ENCODE measurements at regions not wholly inside any gene's neighbourhood (a gene's known extent, or its start where the extent isn't known, plus 50 kb on each side); places are given as distances from the start of the nearest gene placed in this dataset.

- no TSS peak for BruUV-seq (replicated peaks)
- H3K9me3 ChIP-seq (ENCODE audit: control insufficient read depth in 1 of 2, insufficient read depth in 1 of 2, low read depth in 1 of 2, low read length in 2 of 2) = no peaks in the 10 kb centered on the region
- no peaks in the 10 kb centered on the region for H3K79me2 ChIP-seq (ENCODE audit: insufficient read depth, low read length)
- POLR2A ChIA-PET = no interaction called here
- H3K27me3 ChIP-seq (ENCODE audit: insufficient read depth, low read length) = no peaks in the 10 kb centered on the region
- H3K4me2 ChIP-seq (ENCODE audit: low read length) = peak overlapping the region; percentile 48; the same call in 1 of the 2 replicates
- H2AFZ ChIP-seq (ENCODE audit: low read depth, low read length, poor library complexity, severe bottlenecking) = no peak overlapping the region
- H3K27ac ChIP-seq (ENCODE audit: low read depth, low read length) = no peak overlapping the region
- peaks cover 0 to 36% of the 10 kb centered on the region in 2 experiments; a peak in 2 of 4 replicates for H3K4me1 ChIP-seq (ENCODE audit: control insufficient read depth in 1 of 2, insufficient read depth in 2 of 2, low read length in 2 of 2)
- CTCF ChIA-PET = no interaction called here
- RAD21 ChIA-PET (ENCODE audit: low non-redundant PET in 1 of 2, low total read pairs in 2 of 2, uncharacterized antibody in 2 of 2, unreplicated experiment in 2 of 2) = no interaction called here
- TF ChIP-seq ATF3 (IDR thresholded peaks at IDR 0.05) = no peak
- TF ChIP-seq EGR1 (IDR thresholded peaks at IDR 0.05; ENCODE audit: low read depth) = no peak
- TF ChIP-seq SP1 (IDR thresholded peaks at IDR 0.05; ENCODE audit: low read depth) = no peak
- TF ChIP-seq, protein P1, sequence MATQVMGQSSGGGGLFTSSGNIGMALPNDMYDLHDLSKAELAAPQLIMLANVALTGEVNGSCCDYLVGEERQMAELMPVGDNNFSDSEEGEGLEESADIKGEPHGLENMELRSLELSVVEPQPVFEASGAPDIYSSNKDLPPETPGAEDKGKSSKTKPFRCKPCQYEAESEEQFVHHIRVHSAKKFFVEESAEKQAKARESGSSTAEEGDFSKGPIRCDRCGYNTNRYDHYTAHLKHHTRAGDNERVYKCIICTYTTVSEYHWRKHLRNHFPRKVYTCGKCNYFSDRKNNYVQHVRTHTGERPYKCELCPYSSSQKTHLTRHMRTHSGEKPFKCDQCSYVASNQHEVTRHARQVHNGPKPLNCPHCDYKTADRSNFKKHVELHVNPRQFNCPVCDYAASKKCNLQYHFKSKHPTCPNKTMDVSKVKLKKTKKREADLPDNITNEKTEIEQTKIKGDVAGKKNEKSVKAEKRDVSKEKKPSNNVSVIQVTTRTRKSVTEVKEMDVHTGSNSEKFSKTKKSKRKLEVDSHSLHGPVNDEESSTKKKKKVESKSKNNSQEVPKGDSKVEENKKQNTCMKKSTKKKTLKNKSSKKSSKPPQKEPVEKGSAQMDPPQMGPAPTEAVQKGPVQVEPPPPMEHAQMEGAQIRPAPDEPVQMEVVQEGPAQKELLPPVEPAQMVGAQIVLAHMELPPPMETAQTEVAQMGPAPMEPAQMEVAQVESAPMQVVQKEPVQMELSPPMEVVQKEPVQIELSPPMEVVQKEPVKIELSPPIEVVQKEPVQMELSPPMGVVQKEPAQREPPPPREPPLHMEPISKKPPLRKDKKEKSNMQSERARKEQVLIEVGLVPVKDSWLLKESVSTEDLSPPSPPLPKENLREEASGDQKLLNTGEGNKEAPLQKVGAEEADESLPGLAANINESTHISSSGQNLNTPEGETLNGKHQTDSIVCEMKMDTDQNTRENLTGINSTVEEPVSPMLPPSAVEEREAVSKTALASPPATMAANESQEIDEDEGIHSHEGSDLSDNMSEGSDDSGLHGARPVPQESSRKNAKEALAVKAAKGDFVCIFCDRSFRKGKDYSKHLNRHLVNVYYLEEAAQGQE (IDR thresholded peaks at IDR 0.05; ENCODE audit: low read depth) = no peak
- TF ChIP-seq CBX3 (IDR thresholded peaks at IDR 0.05; ENCODE audit: low read depth) = no peak
- TF ChIP-seq EZH2phosphoT487 (IDR thresholded peaks at IDR 0.05; ENCODE audit: borderline replicate concordance) = no peak
- TF ChIP-seq POLR2A (IDR thresholded peaks at IDR 0.05; ENCODE audit: borderline replicate concordance, extremely low read depth, insufficient read depth, insufficient read length) = no peak
- no peak for TF ChIP-seq MAX (IDR thresholded peaks at IDR 0.05)
- TF ChIP-seq ELF1 (IDR thresholded peaks at IDR 0.05; ENCODE audit: borderline replicate concordance, low read depth) = no peak
- TF ChIP-seq SRF (IDR thresholded peaks at IDR 0.05; ENCODE audit: low read depth) = no peak
- TF ChIP-seq TCF7L2 (IDR thresholded peaks at IDR 0.05; ENCODE audit: borderline replicate concordance, extremely low read depth, insufficient read depth, insufficient read length) = no peak
- no peak for TF ChIP-seq CTCF (IDR thresholded peaks at IDR 0.05 in 2 of 3, conservative IDR thresholded peaks at IDR 0.05 in 1 of 3; ENCODE audit: borderline replicate concordance in 1 of 3, insufficient read depth in 1 of 3, low read depth in 2 of 3, low read length in 2 of 3)
- no peak for TF ChIP-seq ZBTB33 (IDR thresholded peaks at IDR 0.05; ENCODE audit: extremely low read depth, insufficient replicate concordance, low read length)
- no peak for TF ChIP-seq YY1 (IDR thresholded peaks at IDR 0.05; ENCODE audit: extremely low read depth, insufficient replicate concordance, low read depth, low read length)
- TF ChIP-seq FOSL1 (IDR thresholded peaks at IDR 0.05; ENCODE audit: low read depth) = no peak
- no peak for TF ChIP-seq EZH2 (IDR thresholded peaks at IDR 0.05)
- no peak for TF ChIP-seq POLR2AphosphoS5 (IDR thresholded peaks at IDR 0.05; ENCODE audit: low read depth, low read length)
- TF ChIP-seq RAD21 (IDR thresholded peaks at IDR 0.05; ENCODE audit: low read depth) = no peak
- TF ChIP-seq CEBPB (IDR thresholded peaks at IDR 0.05; ENCODE audit: low read depth) = no peak
- no peak for TF ChIP-seq ZFX (IDR thresholded peaks at IDR 0.05)
- no peak overlapping the region for H3K9ac ChIP-seq (ENCODE audit: low read length)
- no peak overlapping the region for H3K4me3 ChIP-seq (replicated peaks in 1 of 2; ENCODE audit: low read depth in 1 of 2, low read length in 2 of 2)
- no peaks in the 10 kb centered on the region for H3K36me3 ChIP-seq (ENCODE audit: control insufficient read depth in 1 of 2, insufficient read depth in 2 of 2, low read length in 2 of 2)
- DNase-seq (ENCODE audit: low read depth, low spot score) (no peak), ATAC-seq (no peak)
- intact Hi-C loops (cut with micrococcal nuclease) = no loop called here
- no peaks in the 10 kb centered on the region for H4K20me1 ChIP-seq (ENCODE audit: insufficient read depth)
- no peaks in the 10 kb centered on the region for H3K9me2 ChIP-seq (ENCODE audit: insufficient read depth)
Observed at GRCh38 chr6:14705841-14706377, 540.0 kb upstream of the JARID2 start.

All from HCT116 (cell line).